Coronary artery (tissue), 2 donors: ENCODE measurements at regions not wholly inside any gene's neighbourhood (a gene's known extent, or its start where the extent isn't known, plus 50 kb on each side); places are given as distances from the start of the nearest gene placed in this dataset.

Source experiments
- DNase-seq: peaks from one replicate; pipeline ENCODE4 v3.0.0-alpha.2; 2017; ENCODE audit warnings: low spot score
- H3K27ac ChIP-seq, 2 donors: fragments of 200-600 bp; sonication (generic); one replicate each; pipeline ENCODE4 v1.5.1; 2016 to 2019
- H3K4me3 ChIP-seq: fragments of 200-600 bp; sonication (generic); 2 replicates; pipeline ENCODE4 v1.5.1; 2016; ENCODE audit warnings: mild to moderate bottlenecking, moderate library complexity
- TF ChIP-seq, protein P1 (sequence below): fragments of 200-600 bp; sonication (generic); IDR thresholded peaks from one replicate; pipeline ENCODE4 v1.5.1; 2019; ENCODE audit warnings: antibody characterized with exemption

DNA sequence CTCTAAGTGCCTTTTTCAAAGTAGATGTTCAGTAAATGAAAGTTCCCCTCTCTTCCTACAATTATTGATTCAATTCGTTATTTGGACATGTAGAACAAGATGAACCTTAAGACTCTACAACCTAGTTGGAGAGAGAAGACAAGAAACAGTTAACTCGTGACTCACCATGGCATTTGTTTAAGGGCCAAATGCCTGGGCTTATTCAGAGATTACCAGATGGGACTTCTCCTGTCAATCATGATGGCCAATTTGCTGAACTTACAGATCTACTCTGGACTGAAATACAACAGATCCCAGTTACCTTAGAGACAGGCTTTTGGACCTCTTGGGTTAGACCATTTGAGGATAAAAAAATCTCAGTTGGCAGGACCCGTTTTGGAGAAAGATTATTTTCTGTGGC is 93.5 kb downstream of the C1orf94 start:
- DNase-seq: no peak
- Histone ChIP-seq H3K4me3 (no peak overlapping the region), H3K27ac (no peak overlapping the region)
- TF ChIP-seq, protein P1, sequence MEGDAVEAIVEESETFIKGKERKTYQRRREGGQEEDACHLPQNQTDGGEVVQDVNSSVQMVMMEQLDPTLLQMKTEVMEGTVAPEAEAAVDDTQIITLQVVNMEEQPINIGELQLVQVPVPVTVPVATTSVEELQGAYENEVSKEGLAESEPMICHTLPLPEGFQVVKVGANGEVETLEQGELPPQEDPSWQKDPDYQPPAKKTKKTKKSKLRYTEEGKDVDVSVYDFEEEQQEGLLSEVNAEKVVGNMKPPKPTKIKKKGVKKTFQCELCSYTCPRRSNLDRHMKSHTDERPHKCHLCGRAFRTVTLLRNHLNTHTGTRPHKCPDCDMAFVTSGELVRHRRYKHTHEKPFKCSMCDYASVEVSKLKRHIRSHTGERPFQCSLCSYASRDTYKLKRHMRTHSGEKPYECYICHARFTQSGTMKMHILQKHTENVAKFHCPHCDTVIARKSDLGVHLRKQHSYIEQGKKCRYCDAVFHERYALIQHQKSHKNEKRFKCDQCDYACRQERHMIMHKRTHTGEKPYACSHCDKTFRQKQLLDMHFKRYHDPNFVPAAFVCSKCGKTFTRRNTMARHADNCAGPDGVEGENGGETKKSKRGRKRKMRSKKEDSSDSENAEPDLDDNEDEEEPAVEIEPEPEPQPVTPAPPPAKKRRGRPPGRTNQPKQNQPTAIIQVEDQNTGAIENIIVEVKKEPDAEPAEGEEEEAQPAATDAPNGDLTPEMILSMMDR: no peak

DNA sequence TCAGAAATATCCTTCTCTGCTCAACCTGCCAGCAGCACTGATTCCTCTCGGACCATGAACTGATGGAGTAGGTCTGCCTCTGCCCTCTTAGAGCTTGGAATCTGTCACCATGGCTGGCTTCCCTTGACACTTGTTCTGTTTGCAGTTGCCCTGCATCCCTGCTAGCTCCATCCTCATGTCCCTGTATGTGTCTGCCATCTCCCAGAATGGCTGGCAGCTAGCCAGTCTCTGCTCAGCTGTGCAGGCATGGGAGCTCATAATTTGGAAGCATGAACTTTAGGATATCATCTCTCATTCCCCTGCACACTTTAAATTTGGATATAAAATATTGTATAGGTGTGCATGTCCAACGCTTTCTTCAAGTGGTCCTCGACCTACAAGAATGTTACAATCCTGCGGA is 95.4 kb downstream of the C1orf94 start:
- DNase-seq: no peak
- TF ChIP-seq, protein P1: no peak
- H3K4me3 ChIP-seq: no peak overlapping the region
- H3K27ac ChIP-seq: no peak overlapping the region

DNA sequence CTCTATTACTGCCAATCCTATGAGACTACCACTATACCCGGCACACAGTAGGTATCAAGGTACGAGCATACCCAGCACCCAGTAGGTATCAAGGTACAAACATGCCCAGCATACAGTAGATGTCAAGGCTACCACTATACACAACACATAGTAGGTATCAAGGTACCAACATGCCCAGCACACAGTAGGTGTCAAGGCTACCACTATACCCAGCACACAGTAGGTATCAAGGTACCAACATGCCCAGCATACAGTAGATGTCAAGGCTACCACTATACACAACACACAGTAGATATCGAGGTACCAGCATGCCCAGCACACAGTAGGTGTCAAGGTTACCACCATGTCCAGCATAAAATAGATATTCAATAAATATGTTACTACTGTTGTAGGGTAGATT is 98.4 kb downstream of the C1orf94 start:
- no peak overlapping the region for H3K4me3 ChIP-seq
- TF ChIP-seq, protein P1: no peak
- no peak for DNase-seq
- no peak overlapping the region for H3K27ac ChIP-seq

DNA sequence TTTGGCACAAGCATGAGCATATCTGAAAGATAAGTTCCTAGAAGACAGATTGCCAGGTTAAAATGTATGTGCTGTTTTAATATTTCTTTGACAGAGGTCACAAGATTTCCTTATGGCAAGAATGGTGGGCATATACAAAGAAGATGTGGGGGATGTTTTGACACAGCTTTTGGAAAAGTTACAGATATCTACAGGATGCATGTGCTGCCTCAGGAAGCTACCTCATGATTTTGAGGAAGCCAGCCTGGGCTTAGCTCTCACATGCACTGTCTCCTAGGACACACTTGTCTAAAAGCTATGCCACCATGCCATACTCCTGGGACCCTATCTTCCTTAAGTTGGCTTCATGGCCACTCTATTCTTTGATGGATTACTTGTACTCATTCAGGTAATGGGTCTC is 99.9 kb downstream of the C1orf94 start:
- no peak overlapping the region for H3K4me3 ChIP-seq
- no peak for DNase-seq
- TF ChIP-seq, protein P1: no peak
- H3K27ac ChIP-seq: no peak overlapping the region

DNA sequence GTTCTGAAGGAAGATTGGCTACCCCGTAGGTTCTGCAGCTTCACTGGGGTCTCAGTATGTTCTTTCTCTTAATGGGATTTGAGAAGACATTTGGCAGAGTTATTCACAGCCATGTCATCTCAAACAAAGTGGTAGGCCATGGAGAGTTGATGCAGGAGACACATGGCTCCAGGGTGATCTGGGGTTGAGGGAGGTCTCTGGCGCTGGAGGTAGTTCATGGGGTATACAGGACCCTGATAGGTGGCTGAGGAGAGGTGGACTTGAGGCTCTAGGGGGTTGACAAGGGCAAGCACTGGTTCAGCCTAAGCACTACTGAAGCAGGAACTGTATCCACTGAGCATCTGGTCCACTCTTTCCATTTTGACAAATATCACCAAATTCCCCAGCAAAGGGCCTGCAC is 100.4 kb downstream of the C1orf94 start:
- no peak for DNase-seq
- no peak overlapping the region for H3K4me3 ChIP-seq
- TF ChIP-seq, protein P1: no peak
- H3K27ac ChIP-seq: no peak overlapping the region

DNA sequence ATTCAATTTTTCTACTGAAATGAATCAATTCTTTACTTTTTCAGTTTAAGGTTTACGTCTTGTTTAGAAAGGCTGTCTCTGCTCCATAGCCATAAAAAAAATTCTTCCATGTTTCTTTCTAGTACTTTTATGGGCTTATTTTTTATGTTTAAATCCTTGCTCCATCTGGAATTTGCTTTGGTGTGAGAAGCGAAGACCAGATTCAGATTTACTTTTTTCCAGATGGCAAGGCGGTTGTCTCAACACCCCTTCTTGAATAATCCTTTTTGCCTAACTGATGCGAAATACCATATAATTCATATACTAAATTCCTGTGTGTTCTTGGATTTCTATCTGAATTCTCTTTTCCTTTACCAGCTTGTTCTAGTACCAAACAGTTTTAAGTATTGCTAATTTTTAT is 101.5 kb downstream of the C1orf94 start:
- no peak for DNase-seq
- TF ChIP-seq, protein P1: no peak
- H3K27ac ChIP-seq: no peak overlapping the region
- H3K4me3 ChIP-seq: no peak overlapping the region

DNA sequence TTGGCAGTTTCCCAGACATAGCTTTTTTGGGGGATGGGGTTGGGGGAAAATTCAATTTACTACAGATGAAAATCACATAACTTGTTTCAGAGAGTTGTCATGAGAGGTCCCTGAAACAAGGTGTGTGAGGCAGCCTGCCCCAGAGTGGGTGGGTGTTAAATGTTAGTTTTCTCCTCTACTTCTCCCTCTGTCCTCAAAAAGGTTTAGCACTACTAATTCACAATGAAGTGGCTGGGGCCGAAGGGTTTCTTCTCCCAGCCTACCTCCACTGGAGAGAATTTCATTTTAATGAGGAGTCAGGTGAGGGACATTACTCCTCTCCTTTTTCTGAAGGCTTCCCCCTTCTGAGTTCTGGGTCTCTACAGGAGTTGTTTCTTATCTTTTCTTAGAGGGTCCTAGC is 103.3 kb downstream of the C1orf94 start:
- DNase-seq: no peak
- TF ChIP-seq, protein P1: no peak

More for the DNA sequence above, 103.3 kb downstream of the C1orf94 start:
- Histone ChIP-seq H3K27ac (no peak overlapping the region), H3K4me3 (no peak overlapping the region)
